ENCODE measurements at regions not wholly inside any gene's neighbourhood (a gene's known extent, or its start where the extent isn't known, plus 50 kb on each side); places are given as distances from the start of the nearest gene placed in this dataset.
"Not testable (repeated sequence)": the region's sequence is repeated elsewhere in the genome, so short reads cannot be mapped to it uniquely, and the experiment has no call there.

- in situ Hi-C loops (cut with HindIII; ENCODE audit: low sequenced_read_pairs), result not testable (repeated sequence)
Observed at GRCh38 chr12:31162896-31163560, 89.4 kb downstream of the DDX11 start.

GRCh38 chr12:31174293-31174692 lies 100.6 kb downstream of the DDX11 start:
- in situ Hi-C loops (cut with HindIII; ENCODE audit: low sequenced_read_pairs), result not testable (repeated sequence)

- in situ Hi-C loops (cut with HindIII; ENCODE audit: low sequenced_read_pairs), result not testable (repeated sequence)
Observed at GRCh38 chr12:31177514-31177913, 103.9 kb downstream of the DDX11 start.

- in situ Hi-C loops (cut with HindIII; ENCODE audit: low sequenced_read_pairs), result not testable (repeated sequence)
Observed at GRCh38 chr12:31178875-31179274, 105.2 kb downstream of the DDX11 start.

DNA sequence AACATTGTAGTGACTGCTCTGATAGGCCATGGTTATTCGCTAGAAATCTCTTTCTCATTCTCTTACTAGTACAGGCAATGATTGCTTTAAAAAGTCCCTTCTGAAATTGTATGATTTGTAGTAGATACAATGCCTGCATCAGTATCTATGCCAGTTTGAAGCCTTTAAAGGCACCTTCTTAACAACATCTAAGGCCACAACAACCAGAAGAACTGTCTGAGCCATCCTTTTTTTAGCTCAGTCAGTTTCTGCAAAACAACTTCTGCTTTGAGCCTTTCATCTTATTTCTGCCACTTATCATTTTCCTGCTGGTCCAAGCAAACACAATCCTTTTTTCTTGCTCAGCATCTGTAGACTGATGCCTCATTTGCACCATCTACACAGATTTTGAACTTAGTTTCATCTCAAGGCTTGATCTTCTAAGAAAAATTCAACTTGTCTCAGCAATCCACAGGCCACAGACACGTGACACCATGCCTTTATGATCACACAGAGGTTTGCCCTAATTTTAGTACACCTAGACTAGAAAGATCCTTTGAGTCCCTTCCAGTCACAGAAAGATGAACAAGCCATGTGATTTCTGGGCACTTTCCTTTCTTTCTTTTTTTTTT lies 106.1 kb downstream of the DDX11 start:
- in situ Hi-C loops (cut with HindIII; ENCODE audit: low sequenced_read_pairs), result not testable (repeated sequence)

GRCh38 chr12:31182571-31182970 lies 108.9 kb downstream of the DDX11 start:
- in situ Hi-C loops (cut with HindIII; ENCODE audit: low sequenced_read_pairs), result not testable (repeated sequence)

DNA sequence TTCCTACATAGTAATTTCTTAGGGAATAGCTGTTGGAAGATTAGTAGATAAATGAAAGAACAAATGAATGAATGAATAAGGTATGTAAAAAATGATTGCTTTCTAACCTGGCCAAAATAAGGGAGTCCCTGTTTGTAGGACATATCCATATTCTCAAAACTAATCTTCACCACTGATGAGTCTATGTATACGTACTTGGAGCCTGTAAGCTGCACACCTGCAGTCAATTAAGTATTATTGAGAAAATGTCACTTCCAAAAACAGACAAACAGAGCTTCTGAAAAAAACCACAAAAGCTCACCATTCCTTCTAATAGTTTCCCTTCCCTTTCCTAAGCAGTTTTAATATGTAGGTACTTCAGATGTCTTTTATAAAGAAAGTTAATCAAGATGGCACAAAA lies 109.4 kb downstream of the DDX11 start:
- in situ Hi-C loops (cut with HindIII; ENCODE audit: low sequenced_read_pairs), result not testable (repeated sequence)

DNA sequence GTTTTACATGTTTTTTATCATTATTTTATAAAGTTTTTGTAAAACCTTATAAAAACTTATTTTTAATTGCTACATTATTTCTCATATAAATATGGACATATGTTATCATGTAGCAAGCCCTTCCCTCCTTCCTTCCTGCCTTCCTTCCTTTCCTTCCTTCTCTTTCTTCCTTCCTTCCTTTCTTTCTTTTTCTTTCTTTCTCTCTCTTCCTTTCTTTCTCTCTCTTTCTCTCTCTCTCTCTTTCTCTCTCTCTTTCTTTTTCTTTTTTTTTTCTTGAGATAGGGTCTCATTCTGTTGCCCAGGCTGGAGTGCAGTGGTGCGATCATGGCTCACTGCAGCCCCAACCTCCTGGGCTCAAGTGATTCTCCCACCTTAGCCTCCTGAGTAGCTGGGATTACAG lies 110.2 kb downstream of the DDX11 start:
- in situ Hi-C loops (cut with HindIII; ENCODE audit: low sequenced_read_pairs), result not testable (repeated sequence)

- in situ Hi-C loops (cut with HindIII; ENCODE audit: low sequenced_read_pairs), result not testable (repeated sequence)
Observed at GRCh38 chr12:31184667-31185066, 111.0 kb downstream of the DDX11 start.

- in situ Hi-C loops (cut with HindIII; ENCODE audit: low sequenced_read_pairs), result not testable (repeated sequence)
Observed at GRCh38 chr12:31192689-31193088, 119.0 kb downstream of the DDX11 start.

GRCh38 chr12:31195620-31196019 lies 122.0 kb downstream of the DDX11 start:
- in situ Hi-C loops (cut with HindIII; ENCODE audit: low sequenced_read_pairs), result not testable (repeated sequence)

DNA sequence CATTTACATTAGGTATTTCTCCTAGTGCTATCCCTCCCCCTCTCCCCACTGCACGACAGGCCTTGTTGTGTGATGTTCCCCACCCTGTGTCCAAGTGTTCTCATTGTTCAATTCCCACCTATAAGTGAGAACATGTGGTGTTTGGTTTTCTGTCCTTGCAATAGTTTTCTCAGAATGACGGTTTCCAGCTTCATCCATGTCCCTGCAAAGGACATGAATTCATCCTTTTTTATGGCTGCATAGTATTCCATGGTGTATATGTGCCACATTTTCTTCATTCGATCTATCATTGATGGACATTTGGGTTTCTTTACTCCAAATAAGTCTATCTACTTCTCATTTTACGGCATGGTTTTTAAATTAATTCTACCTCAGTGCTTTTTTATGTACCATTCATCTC lies 125.8 kb downstream of the DDX11 start:
- in situ Hi-C loops (cut with HindIII; ENCODE audit: low sequenced_read_pairs), result not testable (repeated sequence)

DNA sequence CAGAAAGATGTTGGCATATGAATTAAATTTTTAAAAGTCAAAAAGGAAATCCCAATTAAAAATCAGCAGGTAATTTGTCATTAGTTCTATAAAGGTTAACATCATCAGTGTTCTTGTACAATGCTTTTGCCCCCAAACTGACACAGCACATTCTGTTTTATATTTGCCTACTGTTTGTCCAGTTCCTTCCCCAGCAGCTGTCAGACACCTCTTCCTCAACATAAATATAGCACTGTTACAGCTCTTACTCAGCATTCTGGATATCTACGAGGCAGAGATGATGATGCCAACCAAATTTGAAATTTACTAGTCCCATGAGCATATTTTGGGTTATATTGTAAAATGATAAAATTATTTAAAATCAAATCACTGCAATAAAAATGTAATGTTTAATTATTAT lies 124.6 kb downstream of the SINHCAF start:
- in situ Hi-C loops (cut with HindIII; ENCODE audit: low sequenced_read_pairs), result loop anchor here (25.0 kb wide), 1 partner anchor 339 kb away; no protein-coding TSS in a partner anchor

- in situ Hi-C loops (cut with HindIII; ENCODE audit: low sequenced_read_pairs), result loop anchor here (25.0 kb wide), 1 partner anchor 341 kb away; no protein-coding TSS in a partner anchor
Observed at GRCh38 chr12:31203261-31203660, 122.7 kb downstream of the SINHCAF start.

GRCh38 chr12:31205054-31205453 lies 120.9 kb downstream of the SINHCAF start:
- in situ Hi-C loops (cut with HindIII; ENCODE audit: low sequenced_read_pairs), result loop anchor here (25.0 kb wide), 1 partner anchor 343 kb away; no protein-coding TSS in a partner anchor

GRCh38 chr12:31206038-31206670 lies 119.8 kb downstream of the SINHCAF start:
- in situ Hi-C loops (cut with HindIII; ENCODE audit: low sequenced_read_pairs), result loop anchor here (25.0 kb wide), 1 partner anchor 344 kb away; no protein-coding TSS in a partner anchor

DNA sequence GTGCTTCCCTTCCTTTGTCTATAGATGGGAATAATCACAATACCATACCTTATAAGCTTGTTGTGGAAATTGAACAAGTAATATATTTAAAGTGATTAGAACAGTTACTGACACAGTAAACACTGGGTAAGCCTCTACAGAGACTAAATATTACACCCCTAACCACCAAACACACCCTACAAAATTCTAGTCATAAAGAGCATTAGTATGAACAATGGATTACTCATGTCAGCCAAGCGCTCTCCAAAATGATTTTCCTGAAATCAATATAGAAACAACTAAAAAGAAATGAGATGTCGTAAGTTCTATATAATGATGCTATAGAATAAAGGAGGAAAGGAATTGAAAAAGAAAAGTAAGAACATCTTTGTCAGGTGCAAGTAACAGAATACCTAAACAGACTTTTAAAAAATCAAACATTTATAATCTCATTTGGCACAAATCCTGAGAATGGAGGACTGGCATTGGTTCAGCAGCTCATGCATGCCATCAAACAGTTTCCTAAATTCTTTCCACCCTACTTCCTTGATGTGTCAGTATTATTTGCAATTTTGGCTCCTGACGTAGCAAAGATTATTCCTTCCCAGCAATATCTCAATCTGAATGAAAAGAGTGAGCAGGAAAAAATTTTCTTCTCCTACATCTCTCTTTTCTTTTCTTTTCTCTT lies 118.0 kb downstream of the SINHCAF start:
- in situ Hi-C loops (cut with HindIII; ENCODE audit: low sequenced_read_pairs), result loop anchor here (25.0 kb wide), 1 partner anchor 346 kb away; no protein-coding TSS in a partner anchor

GRCh38 chr12:31210104-31210503 lies 115.8 kb downstream of the SINHCAF start:
- in situ Hi-C loops (cut with HindIII; ENCODE audit: low sequenced_read_pairs), result loop anchor here (25.0 kb wide), 1 partner anchor 348 kb away; no protein-coding TSS in a partner anchor

GRCh38 chr12:31210541-31210940 lies 115.4 kb downstream of the SINHCAF start:
- in situ Hi-C loops (cut with HindIII; ENCODE audit: low sequenced_read_pairs), result loop anchor here (25.0 kb wide), 1 partner anchor 348 kb away; no protein-coding TSS in a partner anchor

GRCh38 chr12:31214626-31215517 lies 111.1 kb downstream of the SINHCAF start:
- in situ Hi-C loops (cut with HindIII; ENCODE audit: low sequenced_read_pairs), result loop anchor here (25.0 kb wide), 1 partner anchor 353 kb away; no protein-coding TSS in a partner anchor
